ENCODE measurements at regions not wholly inside any gene's neighbourhood (a gene's known extent, or its start where the extent isn't known, plus 50 kb on each side); places are given as distances from the start of the nearest gene placed in this dataset.

GRCh38 chr16:85248857-85249256 lies 136.6 kb upstream of the CIBAR2 start:
- ATAC-seq, result no peak
- Histone ChIP-seq H3K36me3 (no peaks in the 10 kb centered on the region), H3K27ac (no peak overlapping the region), H3K27me3 (peaks cover 0 to 3% (median 0%) of the 10 kb centered on the region in 9 donors), H3K4me3 (no peak overlapping the region), H3K9me3 (no peaks in the 10 kb centered on the region), H3K4me1 (peaks cover 0 to 6% (median 0%) of the 10 kb centered on the region in 12 donors)
- intact Hi-C loops (cut with DNase I), result loop anchor here in 2 of 10 donors (5.0 to 10.0 kb wide), 2 partner anchors 77 to 134 kb away; partner anchors contain the start of gene CIBAR2 (in 1 of the 2)
- TF ChIP-seq CTCF (IDR thresholded peaks at IDR 0.05) (no peak), POLR2A (IDR thresholded peaks at IDR 0.05) (no peak)
- WGBS, 4 donors, result 90 to 98% (median 96%) methylated on average over 7 of the region's 7 CpGs
- DNase-seq, result no peak

- TF ChIP-seq POLR2A (IDR thresholded peaks at IDR 0.05), result no peak
- TF ChIP-seq CTCF (IDR thresholded peaks at IDR 0.05), result no peak
- WGBS, 4 donors, result 88 to 91% (median 89%) methylated on average over 19 to 31 of the region's 31 CpGs
These were observed 137.3 kb upstream of the CIBAR2 start for GRCh38 chr16:85249418-85250146.

DNA sequence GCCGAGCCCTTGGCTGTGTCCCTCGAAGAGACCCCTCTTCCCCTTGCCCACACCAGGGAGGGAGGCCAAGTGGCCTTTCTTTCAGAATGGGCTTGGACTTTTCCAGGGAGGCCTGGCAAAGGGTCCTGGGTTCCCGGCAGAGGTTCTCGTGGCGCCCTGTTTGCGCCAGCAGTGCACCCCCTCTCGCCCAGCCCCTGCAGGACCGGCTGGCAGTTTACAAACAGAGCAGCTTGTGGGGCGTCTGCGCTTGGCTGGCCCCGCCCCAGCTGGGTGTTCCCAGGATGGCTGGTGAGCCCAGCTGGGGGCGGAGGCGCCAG lies 137.8 kb upstream of the CIBAR2 start:
- H3K4me3 ChIP-seq, result no peak overlapping the region

More at GRCh38 chr16:85249418-85250146, 137.3 kb upstream of the CIBAR2 start:
- Histone ChIP-seq H3K27ac (no peak overlapping the region), H3K36me3 (no peaks in the 10 kb centered on the region), H3K9me3 (no peaks in the 10 kb centered on the region), H3K4me1 (peaks cover 0 to 6% (median 0%) of the 10 kb centered on the region in 12 donors), H3K4me3 (no peak overlapping the region), H3K27me3 (peaks cover 0 to 3% (median 0%) of the 10 kb centered on the region in 9 donors)
- ATAC-seq (peak in 2 of 4 donors; percentile 15 to 35), DNase-seq (no peak)
- intact Hi-C loops (cut with DNase I), result loop anchor here in 2 of 10 donors (5.0 to 10.0 kb wide), 2 partner anchors 77 to 135 kb away; partner anchors contain the start of gene CIBAR2 (in 1 of the 2)

More for the DNA sequence above, 137.8 kb upstream of the CIBAR2 start:
- intact Hi-C loops (cut with DNase I), result no loop called here
- no peak for TF ChIP-seq CTCF (IDR thresholded peaks at IDR 0.05)
- no peak for TF ChIP-seq POLR2A (IDR thresholded peaks at IDR 0.05)
- no peak overlapping the region for H3K27ac ChIP-seq
- ATAC-seq (no peak), DNase-seq (no peak)
- peaks cover 0 to 6% (median 0%) of the 10 kb centered on the region in 12 donors for H3K4me1 ChIP-seq
- WGBS, 4 donors, result 87 to 93% (median 92%) methylated on average over 12 to 13 of the region's 13 CpGs
- no peaks in the 10 kb centered on the region for H3K36me3 ChIP-seq
- H3K27me3 ChIP-seq, result peaks cover 0 to 3% (median 0%) of the 10 kb centered on the region in 9 donors
- no peaks in the 10 kb centered on the region for H3K9me3 ChIP-seq

All from heart left ventricle (tissue), 16 donors.